Thyroid gland (tissue), 4 donors: ENCODE measurements at regions not wholly inside any gene's neighbourhood (a gene's known extent, or its start where the extent isn't known, plus 50 kb on each side); places are given as distances from the start of the nearest gene placed in this dataset.

ENCODE experiments used
- CTCF ChIP-seq, 6 experiments: fragments of 200-600 bp in 3 of 6; fragments of 450-650 bp in 3 of 6; sonication (generic) in 3 of 6; IDR thresholded peaks; one replicate each; pipeline ENCODE4 v1.5.1; 2016 to 2019; ENCODE audit warnings: antibody characterized with exemption in 6 of 6, mild to moderate bottlenecking in 2 of 6, inconsistent platforms in 1 of 6, moderate library complexity in 1 of 6
- POLR2A ChIP-seq, 2 donors: fragments of 450-650 bp; IDR thresholded peaks; one replicate each; pipeline ENCODE4 v1.6.1; 2017; ENCODE audit warnings: antibody characterized with exemption in 2 of 2, mild to moderate bottlenecking in 2 of 2, moderate library complexity in 1 of 2

- TF ChIP-seq POLR2A (IDR thresholded peaks at IDR 0.05) = no peak
- TF ChIP-seq CTCF (IDR thresholded peaks at IDR 0.05) = no peak
Observed at GRCh38 chr10:88219753-88220152, 356.3 kb downstream of the PTEN start.
